Thoracic aorta (tissue), 2 donors: ENCODE measurements at regions not wholly inside any gene's neighbourhood (a gene's known extent, or its start where the extent isn't known, plus 50 kb on each side); places are given as distances from the start of the nearest gene placed in this dataset.

Source experiments
- ATAC-seq: fragments of 150-250 bp; one replicate; pipeline ENCODE4 v1.8.0; 2017; ENCODE audit warnings: low read depth; ENCODE audit not compliant: insufficient number of reproducible peaks, low FRiP score
- DNase-seq: peaks from one replicate; pipeline ENCODE4 v3.0.0-alpha.2; 2020; ENCODE audit warnings: low spot score
- H3K27ac ChIP-seq, 2 donors: fragments of 200-600 bp; sonication (generic); 1 replicate in 1 of 2; 2 replicates in 1 of 2; pipeline ENCODE4 v1.5.1; 2016; ENCODE audit warnings: mild to moderate bottlenecking in 2 of 2, moderate library complexity in 2 of 2
- H3K27me3 ChIP-seq: fragments of 200-600 bp; sonication (generic); replicated peaks from 2 replicates; pipeline ENCODE4 v1.6.0; 2016; ENCODE audit warnings: mild to moderate bottlenecking; ENCODE audit not compliant: insufficient read depth
- H3K36me3 ChIP-seq: fragments of 200-600 bp; sonication (generic); one replicate; pipeline ENCODE4 v1.5.1; 2016
- H3K4me1 ChIP-seq, 2 donors: fragments of 200-600 bp; sonication (generic); 1 replicate in 1 of 2; 2 replicates in 1 of 2; pipeline versions ENCODE4 v1.5.1 to v1.6.0; 2016; ENCODE audit warnings: low read depth in 2 of 2, mild to moderate bottlenecking in 1 of 2; ENCODE audit not compliant: control insufficient read depth in 1 of 2
- H3K4me3 ChIP-seq: fragments of 200-600 bp; sonication (generic); 2 replicates; pipeline ENCODE4 v1.5.1; 2016; ENCODE audit warnings: mild to moderate bottlenecking
- H3K9me3 ChIP-seq: fragments of 200-600 bp; sonication (generic); 2 replicates; pipeline ENCODE4 v1.5.1; 2016
- TF ChIP-seq, protein P1 (sequence below): fragments of 200-600 bp; sonication (generic); IDR thresholded peaks from one replicate; pipeline ENCODE4 v1.5.1; 2019; ENCODE audit warnings: antibody characterized with exemption

DNA sequence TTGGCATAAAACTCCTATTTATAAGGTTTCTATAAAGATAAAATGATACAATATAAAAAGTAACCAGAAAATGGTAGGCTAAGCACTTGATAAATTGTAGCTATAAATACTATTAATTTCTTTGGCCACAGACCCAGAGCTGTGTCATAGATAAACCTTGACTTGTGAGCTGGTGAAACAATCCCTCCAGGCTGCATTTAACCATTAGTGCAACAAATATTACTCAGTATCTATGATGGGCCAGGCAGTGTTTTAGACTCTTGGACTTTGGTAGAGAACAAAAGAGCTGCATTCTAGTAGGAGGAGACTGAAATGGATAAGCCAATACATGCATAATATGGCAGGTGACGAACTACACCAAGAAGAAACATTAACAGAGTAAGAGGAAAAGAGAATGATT lies 178.1 kb downstream of the BTG1 start:
- Histone ChIP-seq H3K36me3 (no peaks in the 10 kb centered on the region), H3K27ac (no peak overlapping the region), H3K9me3 (no peaks in the 10 kb centered on the region), H3K4me3 (no peak overlapping the region), H3K27me3 (no peaks in the 10 kb centered on the region), H3K4me1 (peaks cover 14 to 25% of the 10 kb centered on the region in 2 donors)
- TF ChIP-seq, protein P1, sequence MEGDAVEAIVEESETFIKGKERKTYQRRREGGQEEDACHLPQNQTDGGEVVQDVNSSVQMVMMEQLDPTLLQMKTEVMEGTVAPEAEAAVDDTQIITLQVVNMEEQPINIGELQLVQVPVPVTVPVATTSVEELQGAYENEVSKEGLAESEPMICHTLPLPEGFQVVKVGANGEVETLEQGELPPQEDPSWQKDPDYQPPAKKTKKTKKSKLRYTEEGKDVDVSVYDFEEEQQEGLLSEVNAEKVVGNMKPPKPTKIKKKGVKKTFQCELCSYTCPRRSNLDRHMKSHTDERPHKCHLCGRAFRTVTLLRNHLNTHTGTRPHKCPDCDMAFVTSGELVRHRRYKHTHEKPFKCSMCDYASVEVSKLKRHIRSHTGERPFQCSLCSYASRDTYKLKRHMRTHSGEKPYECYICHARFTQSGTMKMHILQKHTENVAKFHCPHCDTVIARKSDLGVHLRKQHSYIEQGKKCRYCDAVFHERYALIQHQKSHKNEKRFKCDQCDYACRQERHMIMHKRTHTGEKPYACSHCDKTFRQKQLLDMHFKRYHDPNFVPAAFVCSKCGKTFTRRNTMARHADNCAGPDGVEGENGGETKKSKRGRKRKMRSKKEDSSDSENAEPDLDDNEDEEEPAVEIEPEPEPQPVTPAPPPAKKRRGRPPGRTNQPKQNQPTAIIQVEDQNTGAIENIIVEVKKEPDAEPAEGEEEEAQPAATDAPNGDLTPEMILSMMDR, result no peak
- DNase-seq, result no peak
- ATAC-seq, result no peak

DNA sequence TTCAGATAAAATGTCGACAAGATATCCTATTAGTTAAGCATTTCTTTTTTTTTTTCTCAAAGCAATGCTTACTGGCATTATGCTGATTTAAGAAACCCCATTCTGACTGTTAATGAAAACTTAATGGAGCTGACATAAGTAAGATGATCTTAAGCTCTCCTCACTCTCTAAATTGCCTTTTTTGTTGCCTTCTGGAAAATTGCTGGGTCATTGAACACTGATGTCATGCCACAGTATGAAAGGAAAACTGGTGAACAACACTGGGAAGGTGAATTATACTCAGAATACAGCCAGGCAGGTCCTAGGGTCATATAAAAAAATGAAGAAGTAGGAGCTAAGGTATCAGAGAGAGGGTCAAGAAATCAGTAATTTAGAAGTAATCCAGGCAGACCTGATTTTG lies 179.9 kb downstream of the BTG1 start:
- Histone ChIP-seq H3K9me3 (no peaks in the 10 kb centered on the region), H3K27me3 (no peaks in the 10 kb centered on the region), H3K4me1 (peaks cover 14 to 25% of the 10 kb centered on the region in 2 donors), H3K36me3 (no peaks in the 10 kb centered on the region), H3K27ac (no peak overlapping the region), H3K4me3 (no peak overlapping the region)
- ATAC-seq (no peak), DNase-seq (no peak)
- TF ChIP-seq, protein P1, result no peak

DNA sequence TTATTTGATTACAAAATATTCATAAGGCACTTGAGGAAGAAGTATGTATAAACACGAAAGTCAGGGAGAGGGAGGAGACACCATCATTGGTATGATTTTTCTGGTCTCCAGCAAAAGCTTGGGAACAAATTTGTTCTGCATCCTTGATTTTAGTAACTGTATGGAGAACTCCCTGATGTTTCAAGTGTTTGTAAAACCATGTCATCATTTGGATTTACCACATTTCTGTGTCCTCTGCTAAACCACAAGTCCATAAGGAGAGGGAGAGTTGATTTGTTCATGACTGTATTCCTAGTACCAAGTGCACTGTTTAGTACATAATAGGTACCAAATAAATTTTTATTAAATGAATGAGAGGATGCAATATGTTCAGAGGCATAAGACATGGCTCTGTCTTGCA lies 181.1 kb downstream of the BTG1 start:
- H3K4me1 ChIP-seq, result peaks cover 14 to 25% of the 10 kb centered on the region in 2 donors
- no peaks in the 10 kb centered on the region for H3K36me3 ChIP-seq
- H3K4me3 ChIP-seq, result no peak overlapping the region
- no peaks in the 10 kb centered on the region for H3K27me3 ChIP-seq
- TF ChIP-seq, protein P1, result no peak
- DNase-seq, result no peak
- H3K9me3 ChIP-seq, result no peaks in the 10 kb centered on the region
- no peak overlapping the region for H3K27ac ChIP-seq
- no peak for ATAC-seq

DNA sequence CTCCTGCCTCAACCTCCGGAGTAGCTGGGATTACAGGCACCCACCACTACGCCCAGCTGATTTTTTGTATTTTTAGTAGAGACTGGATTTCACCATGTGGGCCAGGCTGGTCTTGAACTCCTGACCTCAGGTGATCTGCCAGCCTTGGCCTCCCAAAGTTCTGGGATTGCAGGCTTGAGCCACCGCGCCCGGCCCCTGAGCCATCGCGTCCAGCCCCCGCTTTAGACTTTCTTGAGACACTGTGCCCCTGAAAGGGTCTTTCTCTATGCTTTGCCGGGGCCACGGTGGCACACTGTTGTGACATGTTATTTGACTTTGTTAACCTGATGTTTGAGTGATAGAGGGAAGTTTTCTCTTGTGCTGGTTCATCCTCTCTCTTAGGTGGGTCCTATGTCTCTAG lies 186.4 kb downstream of the BTG1 start:
- no peak overlapping the region for H3K27ac ChIP-seq
- no peaks in the 10 kb centered on the region for H3K36me3 ChIP-seq
- H3K4me1 ChIP-seq, result no peaks in the 10 kb centered on the region
- H3K4me3 ChIP-seq, result no peak overlapping the region
- H3K9me3 ChIP-seq, result no peaks in the 10 kb centered on the region
- DNase-seq (no peak), ATAC-seq (no peak)
- TF ChIP-seq, protein P1, result no peak
- no peaks in the 10 kb centered on the region for H3K27me3 ChIP-seq

DNA sequence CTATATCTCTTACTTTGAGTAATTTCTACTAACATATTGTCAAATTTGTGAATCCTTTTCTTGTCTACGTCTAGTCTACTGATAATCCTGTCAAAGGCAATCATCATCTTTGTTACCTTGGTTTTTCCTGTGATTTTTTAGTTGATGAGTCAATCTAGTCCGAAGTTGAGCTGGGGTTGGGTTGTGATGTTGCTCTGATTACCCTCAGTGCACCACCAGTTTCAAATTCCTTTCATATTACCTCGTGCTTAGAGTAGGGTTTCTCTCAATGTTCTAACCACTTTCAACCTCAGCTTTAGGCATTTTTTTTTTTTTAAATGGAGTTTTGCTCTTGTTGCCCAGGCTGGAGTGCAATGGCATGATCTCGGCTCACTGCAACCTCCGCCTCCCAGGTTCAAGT lies 186.8 kb downstream of the BTG1 start:
- no peak overlapping the region for H3K4me3 ChIP-seq
- no peaks in the 10 kb centered on the region for H3K27me3 ChIP-seq
- no peaks in the 10 kb centered on the region for H3K36me3 ChIP-seq
- no peak overlapping the region for H3K27ac ChIP-seq
- DNase-seq (no peak), ATAC-seq (no peak)
- no peaks in the 10 kb centered on the region for H3K9me3 ChIP-seq
- H3K4me1 ChIP-seq, result no peaks in the 10 kb centered on the region
- TF ChIP-seq, protein P1, result no peak
